ENCODE measurements at regions not wholly inside any gene's neighbourhood (a gene's known extent, or its start where the extent isn't known, plus 50 kb on each side); places are given as distances from the start of the nearest gene placed in this dataset.
A peak's percentile ranks its signal among the peaks of the same experiment; 100 is the strongest.
"Not testable (repeated sequence)": the region's sequence is repeated elsewhere in the genome, so short reads cannot be mapped to it uniquely, and the experiment has no call there.

DNA sequence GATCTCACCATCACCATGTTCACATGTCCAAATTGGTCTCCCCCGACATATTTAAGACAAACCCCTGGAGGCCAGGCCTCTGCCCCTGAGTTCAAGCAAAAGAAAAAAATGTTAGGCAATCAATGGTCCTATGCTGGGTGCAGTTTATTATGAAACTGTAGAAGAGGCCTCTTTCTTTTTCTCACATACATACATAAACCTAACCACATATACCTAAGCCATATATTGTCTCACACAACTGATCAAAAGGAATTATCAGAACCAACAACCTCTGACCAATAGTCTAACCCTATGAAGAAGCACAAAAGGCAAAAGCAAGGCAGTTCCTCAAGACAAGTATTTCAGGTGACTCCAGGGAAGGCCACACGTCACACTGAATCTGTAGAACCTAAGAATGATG, 49.9 kb downstream of the ILRUN start:
- DNase-seq: no peak

DNA sequence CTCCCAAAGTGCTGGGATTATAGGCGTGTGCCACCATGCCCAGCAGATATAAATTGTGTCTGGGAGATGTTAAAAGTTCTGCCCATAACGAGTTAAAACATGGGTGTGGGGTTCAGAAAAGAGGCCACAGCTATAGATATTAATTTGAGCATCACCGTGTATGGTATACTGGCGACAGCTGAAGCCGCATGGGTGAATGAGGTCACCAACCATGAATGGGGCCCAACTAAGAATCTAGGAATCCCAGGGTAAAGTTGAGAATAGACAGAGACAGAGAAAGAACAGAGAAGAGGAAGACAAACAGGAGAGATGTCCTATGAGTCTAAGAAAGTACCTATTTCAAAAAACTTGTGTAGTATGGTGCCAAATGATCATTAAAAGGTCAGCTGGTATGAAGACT, 50.9 kb downstream of the ILRUN start:
- no peak for DNase-seq

DNA sequence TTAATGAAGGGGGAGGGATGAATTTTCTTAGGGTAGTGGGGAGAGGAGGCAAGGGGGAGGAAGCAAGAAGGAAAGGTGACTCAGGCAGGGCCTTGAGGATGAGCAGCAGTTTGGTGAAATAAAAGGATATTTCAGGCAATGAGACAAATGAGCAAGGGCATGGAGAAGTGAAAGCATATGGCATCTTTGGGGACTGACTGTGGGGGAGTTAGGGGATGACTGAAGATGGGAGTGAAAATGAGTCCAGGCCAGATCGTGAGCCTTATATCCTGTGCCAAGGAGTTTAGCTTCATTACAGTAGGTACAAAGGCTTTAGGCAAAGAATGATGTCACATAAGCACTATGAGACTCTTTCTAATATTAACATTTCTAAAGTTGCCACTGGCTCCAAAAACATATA, 51.9 kb downstream of the ILRUN start:
- no peak for DNase-seq

- no peak for DNase-seq
Measured at GRCh38 chr6:34642427-34642826, 54.1 kb downstream of the ILRUN start.

DNA sequence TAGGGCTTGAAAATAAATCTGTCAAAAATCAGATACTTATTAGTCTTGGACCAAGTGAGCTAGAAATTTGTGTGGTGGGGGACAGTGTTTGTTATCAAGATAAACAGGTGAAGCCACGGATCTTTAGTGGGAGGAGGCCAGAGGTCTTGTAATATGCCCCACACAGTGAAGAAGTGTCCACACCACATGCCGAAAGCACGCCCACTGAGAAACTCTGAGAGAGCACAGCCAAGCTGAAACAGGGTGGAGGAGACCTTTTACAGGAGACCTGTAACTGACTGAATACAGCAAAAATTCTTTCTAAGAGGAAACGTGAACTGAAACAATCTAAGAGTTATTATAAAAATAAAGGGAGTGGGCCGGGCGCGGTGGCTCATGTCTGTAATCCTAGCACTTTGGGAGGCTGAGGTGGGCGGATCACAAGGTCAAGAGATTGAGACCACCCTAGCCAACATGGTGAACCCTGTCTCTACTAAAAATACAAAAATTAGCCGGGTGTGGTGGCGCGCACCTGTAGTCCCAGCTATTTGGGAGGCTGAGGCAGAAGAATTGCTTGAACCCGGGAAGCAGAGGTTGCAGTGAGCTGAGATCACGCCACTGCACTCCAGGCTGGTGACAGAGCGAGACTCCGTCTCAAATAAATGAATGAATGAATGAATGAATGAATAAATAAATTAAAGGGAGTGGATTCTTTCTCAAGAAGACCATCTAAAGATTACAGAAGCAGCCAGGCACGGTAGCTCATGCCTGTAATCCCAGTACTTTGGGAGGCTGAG, 56.3 kb downstream of the ILRUN start:
- not testable (repeated sequence) for DNase-seq

DNA sequence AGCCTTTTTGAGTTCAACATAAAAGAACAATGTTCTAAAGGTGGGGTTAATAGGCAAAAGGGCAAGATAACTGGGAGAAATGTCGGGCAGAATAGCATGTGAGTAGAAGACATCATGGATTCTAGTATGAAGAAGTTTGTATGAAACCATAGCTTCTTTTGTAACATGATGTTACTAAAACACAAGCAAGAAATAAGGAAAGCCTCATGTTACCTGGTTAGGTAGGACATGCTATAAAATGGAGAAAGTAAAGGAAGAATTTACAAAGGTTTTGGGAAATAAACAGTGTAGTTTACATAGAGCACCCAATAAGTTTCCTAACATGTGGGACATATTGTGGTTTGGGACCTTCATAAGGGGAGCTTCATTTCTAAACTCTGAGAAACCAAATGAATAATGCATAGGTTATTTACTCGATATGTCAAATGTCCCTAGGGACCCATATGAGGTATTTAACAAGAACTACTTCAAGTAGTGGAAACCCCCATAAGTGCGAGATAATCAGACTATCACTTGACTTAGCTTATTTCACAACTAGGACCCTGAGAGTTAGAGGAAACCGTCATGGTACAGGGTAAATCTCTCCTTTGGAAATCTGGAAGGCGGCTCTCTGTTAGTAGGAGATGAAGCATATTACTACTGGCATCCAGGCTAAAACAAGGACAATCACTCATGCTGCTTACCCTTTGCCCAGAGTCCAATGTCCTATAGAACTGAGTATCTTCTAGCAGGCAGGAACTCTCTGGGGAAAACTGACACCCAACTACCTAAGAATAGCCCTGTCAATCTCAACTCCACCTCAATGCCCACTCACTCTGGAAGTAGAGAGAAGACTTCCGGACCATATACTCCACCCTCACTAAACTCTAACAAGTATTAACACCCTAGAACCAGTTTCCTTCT, 57.5 kb downstream of the ILRUN start:
- DNase-seq: peak; percentile 53

GRCh38 chr6:34633785-34634184, 62.8 kb downstream of the ILRUN start:
- DNase-seq: no peak

DNA sequence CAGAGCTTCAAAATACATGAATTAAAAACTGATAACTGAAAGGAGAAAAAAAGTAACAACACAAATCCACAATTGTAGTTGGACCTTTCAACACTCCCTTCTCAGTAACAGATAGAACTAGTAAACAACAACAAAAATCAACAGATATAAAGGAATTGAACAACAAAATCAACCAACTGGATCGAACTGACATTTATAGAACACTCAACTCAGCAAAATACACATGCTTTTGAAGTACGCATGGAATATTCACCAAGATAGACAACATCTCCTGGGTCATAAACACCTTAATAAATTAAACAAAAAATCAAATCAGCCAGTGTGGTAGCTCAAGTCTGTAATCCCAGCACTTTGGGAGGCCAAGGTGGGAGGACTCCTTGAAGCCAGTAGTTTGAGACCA, 63.3 kb downstream of the ILRUN start:
- DNase-seq: no peak

- DNase-seq: peak; percentile 91
Measured at GRCh38 chr6:34630040-34630439, 66.5 kb downstream of the ILRUN start.

DNA sequence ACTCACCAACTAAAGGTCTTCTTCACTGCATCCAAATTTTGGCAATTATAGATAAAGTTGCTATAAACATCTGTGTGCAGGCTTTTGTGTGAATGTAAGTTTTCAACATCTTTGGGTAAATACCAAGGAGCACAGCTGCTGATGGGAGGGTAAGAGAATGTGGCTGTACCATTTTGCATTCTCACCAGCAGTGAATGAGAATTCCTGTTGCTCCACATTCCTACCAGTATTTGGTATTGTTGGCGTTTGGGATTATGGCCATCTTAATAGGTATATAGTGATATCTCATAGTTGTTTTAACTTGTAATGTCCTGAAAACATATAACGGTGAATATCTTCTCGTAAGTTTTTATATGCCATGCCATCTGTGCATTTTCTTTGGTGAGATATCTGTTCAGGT, 69.3 kb downstream of the ILRUN start:
- DNase-seq: no peak

- DNase-seq: no peak
Measured at GRCh38 chr6:34618430-34619182, 62.5 kb upstream of the SPDEF start.

DNA sequence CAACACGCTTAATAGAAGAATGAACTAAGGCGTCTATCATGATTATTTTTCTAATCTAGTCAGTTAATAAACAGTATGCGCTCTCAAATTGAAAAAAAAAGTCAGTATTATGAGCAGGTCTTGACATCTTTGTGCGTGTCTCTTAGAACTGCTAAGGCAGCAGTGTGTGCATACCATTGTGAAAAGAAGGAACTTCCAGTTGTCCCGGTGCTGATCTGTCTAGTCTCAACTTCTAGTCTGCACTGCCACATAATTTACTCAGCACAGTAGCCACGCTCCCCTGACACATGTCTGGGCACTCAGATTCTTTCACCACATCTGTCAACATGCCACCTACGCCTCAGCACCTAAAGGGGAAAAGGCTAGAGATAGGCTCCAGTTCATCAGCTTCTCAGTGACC, 61.1 kb upstream of the SPDEF start:
- DNase-seq: no peak

DNA sequence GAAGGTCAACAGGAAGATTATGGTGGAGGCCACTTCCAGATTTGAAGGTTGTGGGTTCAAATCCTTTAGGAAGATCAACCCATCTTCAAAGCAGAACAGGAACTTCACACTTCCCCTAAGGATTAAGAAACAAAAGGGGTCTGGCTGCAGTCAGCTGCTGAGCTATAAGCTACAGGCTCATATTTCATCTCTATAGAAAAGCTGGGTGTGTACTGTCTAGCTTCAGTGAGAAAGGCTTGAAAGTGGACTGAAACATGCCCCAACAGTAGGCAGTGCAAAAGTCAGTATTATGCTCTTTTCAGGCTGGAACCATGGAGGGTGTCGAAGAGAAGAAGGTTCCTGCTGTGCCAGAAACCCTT, 60.1 kb upstream of the SPDEF start:
- DNase-seq: no peak

- no peak for DNase-seq
Measured at GRCh38 chr6:34615574-34616226, 59.6 kb upstream of the SPDEF start.

GRCh38 chr6:34610819-34611477, 54.8 kb upstream of the SPDEF start:
- DNase-seq: peak; percentile 85

- DNase-seq: peak; percentile 4
Measured at GRCh38 chr6:34608321-34609091, 52.4 kb upstream of the SPDEF start.

DNA sequence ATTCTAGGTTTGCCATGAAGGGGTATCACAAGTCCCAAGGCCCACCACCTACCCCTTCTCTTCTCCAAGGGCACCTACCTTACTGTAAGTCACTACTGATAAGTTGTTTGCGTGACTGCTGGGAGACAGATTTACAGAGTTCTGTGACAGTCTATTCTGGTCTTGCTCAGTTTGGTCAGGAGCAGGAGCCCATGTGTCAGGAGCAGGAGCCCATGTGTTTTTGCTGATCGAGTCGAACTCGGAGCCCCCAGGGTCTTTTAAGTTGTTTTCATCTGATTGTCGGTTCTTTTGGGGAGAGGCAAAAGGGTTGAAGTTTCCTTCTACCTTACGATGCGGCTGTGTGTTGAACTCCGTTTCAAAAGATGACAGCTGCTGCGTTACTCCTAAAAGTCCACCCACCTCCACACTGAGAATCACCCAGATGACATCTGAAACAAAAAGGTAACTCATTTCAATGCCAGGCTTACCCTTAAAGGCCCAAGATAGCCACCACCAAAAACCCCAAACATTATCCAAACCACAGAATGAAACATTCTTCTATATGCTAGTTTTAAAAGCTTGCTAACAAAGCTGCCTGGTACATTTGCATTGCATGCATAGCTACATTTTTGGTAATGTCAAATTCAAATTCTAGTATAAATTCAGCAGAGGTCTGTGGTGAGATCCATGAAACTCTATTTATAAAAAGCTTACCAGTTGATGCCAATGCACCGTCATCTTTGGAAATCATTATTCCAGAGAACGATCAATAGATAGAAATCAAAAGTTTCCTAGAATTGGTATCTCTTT, 50.5 kb upstream of the SPDEF start:
- DNase-seq: no peak
